Epithelial cell of prostate (primary cell): ENCODE measurements at regions not wholly inside any gene's neighbourhood (a gene's known extent, or its start where the extent isn't known, plus 50 kb on each side); places are given as distances from the start of the nearest gene placed in this dataset.
"Not testable (repeated sequence)": the region's sequence is repeated elsewhere in the genome, so short reads cannot be mapped to it uniquely, and the experiment has no call there.

Experiments used
- DNase-seq: peaks from one replicate; pipeline ENCODE4 v3.0.0-alpha.2; 2011; ENCODE audit warnings: low read depth, low spot score
- H3K27ac ChIP-seq: fragments of 450-650 bp; 2 replicates; pipeline ENCODE4 v1.5.1; 2017; ENCODE audit warnings: mild to moderate bottlenecking

GRCh38 chr6:16042751-16043150, 86.1 kb upstream of the MYLIP start:
- no peak for DNase-seq
- H3K27ac ChIP-seq: no peak overlapping the region

DNA sequence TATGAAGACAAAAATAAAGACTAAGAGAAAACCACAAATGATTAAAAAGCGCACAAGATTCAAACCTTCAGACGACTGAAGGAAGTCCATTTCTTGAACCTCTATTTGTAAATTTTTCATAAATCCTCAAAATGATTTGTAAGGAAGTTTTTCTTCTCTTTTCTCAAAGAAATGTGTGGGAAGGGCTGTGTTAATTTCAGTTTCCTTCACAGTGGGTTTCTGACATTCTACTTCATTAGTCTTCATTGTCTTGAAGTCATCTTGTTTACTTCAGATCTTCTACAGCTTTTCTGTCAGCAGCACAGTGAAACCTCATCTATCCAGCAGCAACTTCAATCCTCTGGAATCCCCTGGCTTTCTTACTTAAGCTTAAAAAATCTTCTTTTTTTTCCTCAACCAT, 87.6 kb upstream of the MYLIP start:
- DNase-seq: no peak
- no peak overlapping the region for H3K27ac ChIP-seq

DNA sequence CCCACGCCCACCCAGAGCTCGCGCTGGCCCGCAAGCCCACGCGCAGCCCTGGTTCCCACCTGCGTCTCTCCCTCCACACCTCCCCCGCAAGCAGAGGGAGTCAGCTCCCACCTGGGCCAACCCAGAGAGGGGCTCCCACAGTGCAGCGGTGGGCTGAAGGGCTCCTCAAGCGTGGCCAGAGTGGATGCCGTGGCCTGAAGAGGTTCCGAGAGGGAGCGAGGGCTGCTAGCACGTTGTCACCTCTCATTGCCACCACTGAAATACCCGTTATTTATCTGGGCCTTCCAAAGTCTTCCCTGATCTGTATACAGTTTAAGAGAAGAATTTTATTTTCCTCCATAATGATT, 88.3 kb upstream of the MYLIP start:
- H3K27ac ChIP-seq: no peak overlapping the region
- no peak for DNase-seq

DNA sequence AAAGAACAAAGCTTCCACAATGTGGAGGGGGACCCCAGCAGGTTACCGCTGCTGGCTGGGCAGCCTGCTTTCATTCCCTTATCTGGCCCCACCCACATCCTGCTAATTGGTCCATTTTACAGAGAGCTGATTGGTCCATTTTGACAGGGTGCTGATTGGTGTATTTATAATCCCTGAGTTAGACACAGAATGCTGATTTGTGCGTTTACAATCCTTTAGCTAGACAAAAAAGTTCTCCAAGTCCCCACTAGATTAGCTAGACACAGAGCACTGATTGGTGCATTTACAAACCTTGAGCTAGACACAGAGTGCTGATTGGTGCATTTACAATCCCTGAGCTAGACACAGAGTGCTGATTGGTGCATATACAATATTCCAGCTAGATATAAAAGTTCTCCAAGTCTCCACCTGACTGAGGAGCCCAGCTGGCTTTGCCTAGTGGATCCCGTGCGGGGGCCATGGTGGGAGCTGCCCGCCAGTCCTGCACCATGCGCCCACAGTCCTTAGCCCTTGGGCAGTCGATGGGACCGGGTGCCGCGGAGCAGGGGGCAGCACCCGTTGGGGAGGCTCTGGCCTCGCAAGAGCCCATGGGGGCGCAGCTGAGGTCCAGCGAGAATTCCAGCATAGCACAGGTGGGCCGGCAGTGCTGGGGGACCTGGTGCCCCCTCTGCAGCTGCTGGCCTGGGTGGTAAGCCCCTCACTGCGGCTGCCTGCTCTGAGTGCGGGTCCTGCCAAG, 88.8 kb upstream of the MYLIP start:
- DNase-seq, H3K27ac ChIP-seq: not testable (repeated sequence)

GRCh38 chr6:16038938-16039337, 89.9 kb upstream of the MYLIP start:
- H3K27ac ChIP-seq: no peak overlapping the region
- DNase-seq: no peak

DNA sequence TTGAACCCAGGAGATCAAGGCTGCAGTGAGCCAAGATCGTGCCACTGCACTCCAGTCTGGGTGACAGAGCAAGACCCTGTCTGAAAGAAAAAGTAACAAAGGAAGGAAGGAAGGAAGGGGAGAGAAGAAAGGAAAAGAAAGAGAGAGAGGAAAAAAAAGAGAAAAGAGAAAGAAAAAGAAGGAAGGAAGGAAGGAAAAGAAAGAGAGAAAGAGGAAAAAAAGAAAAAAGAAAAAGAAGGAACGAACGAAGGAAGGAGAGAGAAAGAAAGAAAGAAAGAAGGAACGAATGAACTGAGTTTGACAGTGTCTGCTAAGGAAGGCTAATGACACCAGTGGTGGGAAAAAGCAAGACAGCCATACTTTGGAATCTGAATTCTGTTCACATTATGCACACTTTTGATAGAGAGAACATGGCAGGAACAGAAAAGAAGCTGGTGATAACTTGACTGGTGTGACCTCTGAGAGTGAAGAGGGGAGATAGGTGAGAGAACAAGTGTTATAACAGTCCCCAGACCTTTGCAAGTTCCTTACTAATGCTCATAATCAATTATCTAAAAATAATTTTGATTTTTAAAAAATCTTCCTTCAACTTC, 93.3 kb upstream of the MYLIP start:
- no peak overlapping the region for H3K27ac ChIP-seq
- DNase-seq: no peak

GRCh38 chr6:16033214-16033613, 95.7 kb upstream of the MYLIP start:
- no peak overlapping the region for H3K27ac ChIP-seq
- no peak for DNase-seq

DNA sequence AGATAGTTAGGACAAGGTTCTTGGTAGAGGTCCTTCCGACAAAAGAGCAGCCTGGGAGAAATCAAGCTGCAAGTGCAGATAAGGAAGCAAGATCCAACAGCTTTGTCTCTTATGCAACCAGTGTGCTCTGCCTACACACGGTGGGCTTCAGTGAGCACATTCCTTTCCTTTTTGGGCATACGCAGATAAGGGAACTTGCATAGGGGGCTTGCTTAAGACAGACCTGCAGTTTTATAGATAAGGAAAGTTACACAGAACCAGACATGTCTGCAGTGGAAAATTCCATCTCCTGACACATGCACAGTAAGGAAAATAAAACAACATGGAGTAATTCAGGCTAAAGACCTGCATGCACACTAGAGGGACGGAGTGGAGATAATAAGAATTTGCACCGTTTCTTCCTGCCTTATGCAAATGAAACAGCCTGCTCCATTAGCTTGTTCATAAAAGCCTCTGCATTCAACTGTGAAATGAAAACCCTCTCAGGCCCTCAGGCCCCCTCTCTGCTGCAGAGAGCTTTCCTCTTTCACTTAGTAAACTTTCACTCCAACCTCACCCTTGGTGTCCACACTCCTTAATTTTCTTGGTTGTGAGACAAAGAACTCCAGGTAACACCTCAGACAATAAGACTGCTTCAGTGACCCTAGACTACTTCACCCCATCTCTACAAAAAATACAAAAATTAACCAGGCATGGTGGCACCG, 97.5 kb upstream of the MYLIP start:
- no peak overlapping the region for H3K27ac ChIP-seq
- DNase-seq: no peak

- DNase-seq: no peak
- H3K27ac ChIP-seq: no peak overlapping the region
Measured at GRCh38 chr6:16028966-16029365, 99.9 kb upstream of the MYLIP start.

GRCh38 chr6:16020259-16020658, 108.6 kb upstream of the MYLIP start:
- no peak overlapping the region for H3K27ac ChIP-seq
- no peak for DNase-seq

- DNase-seq: no peak
- H3K27ac ChIP-seq: no peak overlapping the region
Measured at GRCh38 chr6:16019462-16019861, 109.4 kb upstream of the MYLIP start.

DNA sequence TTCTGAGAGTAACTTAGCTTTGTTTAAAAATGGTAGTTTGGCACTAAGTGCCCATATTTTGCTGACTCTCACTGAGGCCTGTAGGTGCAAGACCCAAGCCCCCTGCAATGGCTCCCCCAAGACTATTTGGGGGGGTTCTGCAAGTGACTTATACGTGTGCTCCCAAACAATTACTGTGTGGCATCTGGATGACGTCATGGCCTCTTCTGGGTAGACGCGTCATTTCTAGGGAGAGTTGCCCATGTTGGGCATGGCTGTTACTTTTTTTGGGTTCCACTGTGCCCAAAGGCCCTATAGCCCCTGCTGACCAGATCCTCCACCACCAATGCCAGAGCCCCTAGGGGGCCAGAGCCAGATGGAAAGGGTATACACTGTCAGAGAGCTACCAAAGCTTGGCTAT, 110.3 kb upstream of the MYLIP start:
- H3K27ac ChIP-seq: no peak overlapping the region
- no peak for DNase-seq

DNA sequence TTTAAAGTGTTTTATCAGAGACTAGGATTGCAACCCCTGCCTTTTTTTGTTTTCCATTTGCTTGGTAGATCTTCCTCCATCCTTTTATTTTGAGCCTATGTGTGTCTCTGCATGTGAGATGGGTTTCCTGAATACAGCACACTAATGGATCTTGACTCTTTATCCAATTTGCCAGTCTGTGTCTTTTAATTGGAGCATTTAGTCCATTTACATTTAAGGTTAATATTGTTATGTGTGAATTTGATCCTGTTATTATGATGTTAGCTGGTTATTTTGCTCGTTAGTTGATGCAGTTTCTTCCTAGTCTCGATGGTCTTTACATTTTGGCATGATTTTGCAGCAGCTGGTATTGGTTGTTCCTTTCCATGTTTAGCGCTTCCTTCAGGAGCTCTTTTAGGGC, 114.6 kb upstream of the MYLIP start:
- H3K27ac ChIP-seq, DNase-seq: not testable (repeated sequence)

DNA sequence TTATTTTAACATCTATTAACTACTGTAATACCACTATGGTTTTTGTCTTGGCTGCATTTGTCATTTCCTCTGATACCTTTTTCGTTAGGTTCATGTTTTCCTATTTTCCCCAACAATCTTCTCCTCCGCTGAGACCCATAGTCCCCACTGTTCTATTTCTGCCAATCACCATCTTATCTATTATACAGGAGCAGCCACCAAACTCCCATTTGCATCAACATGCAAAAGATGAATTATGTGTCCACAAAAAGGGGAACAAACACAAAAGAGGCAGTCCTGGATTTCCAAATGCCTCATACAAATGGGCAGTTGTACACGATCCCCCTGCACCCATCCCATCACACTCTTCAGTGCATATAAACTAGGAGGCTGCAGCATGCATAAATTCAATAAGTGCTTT, 121.7 kb upstream of the MYLIP start:
- H3K27ac ChIP-seq: no peak overlapping the region
- no peak for DNase-seq

- no peak overlapping the region for H3K27ac ChIP-seq
- no peak for DNase-seq
Measured at GRCh38 chr6:16006681-16007080, 122.2 kb upstream of the MYLIP start.

DNA sequence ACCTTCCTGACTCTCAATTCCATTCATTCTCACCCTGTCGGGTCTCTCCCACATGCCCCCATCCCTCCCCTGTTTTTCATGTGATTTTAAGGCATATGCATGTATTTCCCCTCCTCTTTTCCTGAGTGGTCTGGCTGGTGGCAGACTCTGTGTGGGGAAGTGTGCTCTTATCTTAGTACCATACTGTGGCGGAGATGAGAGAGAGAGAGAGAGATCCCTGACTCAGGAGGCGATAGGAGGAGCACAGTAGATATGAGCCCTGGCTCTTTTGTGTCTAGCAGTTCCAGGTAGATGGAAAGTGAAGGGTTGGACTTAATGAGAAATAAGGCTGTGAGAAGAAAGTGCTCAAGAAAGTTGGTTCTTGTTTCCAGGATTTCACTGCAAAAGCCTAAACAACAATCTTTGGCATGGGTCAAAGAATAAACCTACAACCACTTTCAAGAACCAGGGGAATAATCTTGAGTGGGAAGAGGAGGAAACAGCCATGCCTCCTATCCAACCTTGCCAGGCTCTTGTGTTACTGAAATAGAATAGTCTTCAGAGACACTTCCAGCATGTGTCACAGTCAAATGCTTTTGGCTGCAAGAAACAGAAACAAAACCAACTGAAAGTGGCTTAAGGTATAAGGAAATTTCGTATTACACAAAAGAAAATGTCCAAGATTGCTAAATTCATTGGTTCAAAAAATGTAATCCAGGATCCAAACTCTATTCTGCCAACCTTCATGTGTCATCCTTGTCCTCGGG, 123.8 kb upstream of the MYLIP start:
- no peak overlapping the region for H3K27ac ChIP-seq
- DNase-seq: no peak

DNA sequence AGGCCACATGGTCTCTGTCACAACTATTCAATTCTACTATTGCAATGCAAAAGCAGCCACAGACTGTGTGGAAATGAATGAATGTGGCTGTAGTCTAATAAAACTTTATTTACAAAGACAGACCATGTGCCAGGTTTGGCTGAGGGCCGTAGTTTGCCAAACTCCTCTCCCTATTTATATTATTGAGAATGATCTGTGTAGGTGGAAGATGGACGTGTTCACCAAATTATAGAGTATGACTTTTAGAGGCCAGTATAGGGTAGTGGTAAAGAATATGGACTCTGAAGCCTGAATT, 125.7 kb upstream of the MYLIP start:
- DNase-seq: no peak
- H3K27ac ChIP-seq: no peak overlapping the region

- no peak overlapping the region for H3K27ac ChIP-seq
Measured at GRCh38 chr6:16002332-16003196, 126.3 kb upstream of the MYLIP start.

DNA sequence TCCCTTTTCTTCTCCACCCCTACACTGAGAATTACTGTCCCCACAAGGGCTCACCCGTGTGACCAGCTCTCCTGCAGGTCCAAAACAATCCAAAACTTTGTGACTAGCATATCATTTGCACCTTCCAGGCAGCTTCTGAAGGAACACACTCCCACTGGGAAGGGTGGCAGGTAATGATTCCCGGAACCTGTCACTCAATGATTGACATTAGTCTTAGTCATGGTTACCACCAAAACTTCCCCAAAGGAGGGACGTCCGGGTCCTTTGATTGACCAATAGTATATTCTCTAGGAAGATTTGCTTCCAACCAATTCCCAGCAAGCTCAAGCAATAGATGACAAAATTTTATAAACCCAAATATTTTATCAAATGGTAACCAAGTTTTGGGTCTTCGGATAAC, 127.7 kb upstream of the MYLIP start:
- H3K27ac ChIP-seq: no peak overlapping the region
- no peak for DNase-seq

More at GRCh38 chr6:16002332-16003196, 126.3 kb upstream of the MYLIP start:
- DNase-seq: no peak

DNA sequence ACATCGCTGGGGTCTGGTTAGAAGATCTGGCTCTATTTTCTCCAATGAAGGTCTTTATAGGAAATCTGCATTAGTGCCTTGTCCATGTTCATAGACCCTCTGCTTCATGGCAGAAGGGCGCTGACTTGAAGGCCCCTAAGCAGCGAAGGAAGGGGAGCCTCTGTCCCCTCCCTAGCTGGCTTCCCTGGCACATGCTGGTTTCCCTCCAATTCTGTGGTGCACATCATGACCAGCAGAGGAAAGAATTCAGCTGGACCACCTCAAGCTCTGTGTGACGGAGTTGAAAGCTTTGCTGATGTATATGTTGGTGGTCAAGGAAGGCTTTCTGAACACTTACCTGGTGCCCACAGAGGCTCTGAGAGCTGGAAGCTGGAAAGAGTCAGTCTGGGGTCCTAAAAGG, 129.7 kb upstream of the MYLIP start:
- H3K27ac ChIP-seq: no peak overlapping the region
- no peak for DNase-seq
